ENCODE measurements at regions not wholly inside any gene's neighbourhood (a gene's known extent, or its start where the extent isn't known, plus 50 kb on each side); places are given as distances from the start of the nearest gene placed in this dataset.

DNA sequence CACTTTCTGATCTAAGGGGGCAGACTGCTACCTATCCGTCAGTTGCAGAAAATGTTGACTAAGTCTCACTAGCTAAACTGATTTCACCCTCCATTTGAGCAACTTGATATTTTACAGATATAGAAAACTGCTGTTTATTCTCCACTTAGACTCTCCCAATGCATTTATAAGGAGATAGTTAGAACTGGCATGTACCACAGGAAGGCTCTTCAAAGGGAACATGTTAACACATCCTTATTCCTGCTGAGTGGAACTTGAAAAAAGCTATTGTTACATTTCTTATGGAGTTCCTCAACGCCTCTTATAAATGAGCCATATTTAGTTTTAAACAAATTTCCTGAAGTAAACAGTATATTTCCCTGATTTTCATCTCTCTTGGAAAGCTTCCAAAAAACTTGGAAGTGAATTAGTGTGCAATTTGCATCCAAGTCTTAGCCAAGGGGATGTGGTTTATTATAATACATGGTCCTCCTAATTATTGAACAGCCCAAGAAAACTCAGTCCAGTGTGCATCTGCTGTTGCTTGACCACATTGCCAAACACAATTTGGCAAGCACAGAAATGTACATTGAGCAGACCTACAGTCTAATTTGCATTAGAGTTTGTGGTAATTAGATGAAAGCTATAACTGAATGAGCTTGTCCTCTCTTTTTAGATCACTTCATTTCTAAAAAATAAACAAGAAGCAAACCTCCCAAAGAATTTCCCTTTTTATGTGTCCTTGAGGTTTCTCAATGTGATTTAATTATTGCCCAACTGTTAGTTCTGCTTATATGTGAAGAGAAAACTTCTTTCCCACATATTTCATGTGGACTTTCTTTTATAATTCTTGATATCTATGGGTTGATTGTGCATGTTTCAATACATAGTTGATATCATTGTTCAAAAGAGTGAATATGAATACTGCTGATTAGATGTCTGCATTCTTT, 72.6 kb upstream of the DPH6 start:
- no peaks in the 10 kb centered on the region for H3K36me3 ChIP-seq (ENCODE audit: insufficient read depth, low read length)
- TF ChIP-seq SMC3 (conservative IDR thresholded peaks at IDR 0.05; ENCODE audit: poor library complexity): no peak
- no peak for TF ChIP-seq POLR2AphosphoS5 (IDR thresholded peaks at IDR 0.05)
- no peak for TF ChIP-seq RAD21 (conservative IDR thresholded peaks at IDR 0.05)
- TF ChIP-seq EZH2 (IDR thresholded peaks at IDR 0.05; ENCODE audit: borderline replicate concordance, insufficient read depth, low read length, poor library complexity, severe bottlenecking): no peak
- TF ChIP-seq TAF1 (IDR thresholded peaks at IDR 0.05; ENCODE audit: low read depth): no peak
- TF ChIP-seq, protein P1, sequence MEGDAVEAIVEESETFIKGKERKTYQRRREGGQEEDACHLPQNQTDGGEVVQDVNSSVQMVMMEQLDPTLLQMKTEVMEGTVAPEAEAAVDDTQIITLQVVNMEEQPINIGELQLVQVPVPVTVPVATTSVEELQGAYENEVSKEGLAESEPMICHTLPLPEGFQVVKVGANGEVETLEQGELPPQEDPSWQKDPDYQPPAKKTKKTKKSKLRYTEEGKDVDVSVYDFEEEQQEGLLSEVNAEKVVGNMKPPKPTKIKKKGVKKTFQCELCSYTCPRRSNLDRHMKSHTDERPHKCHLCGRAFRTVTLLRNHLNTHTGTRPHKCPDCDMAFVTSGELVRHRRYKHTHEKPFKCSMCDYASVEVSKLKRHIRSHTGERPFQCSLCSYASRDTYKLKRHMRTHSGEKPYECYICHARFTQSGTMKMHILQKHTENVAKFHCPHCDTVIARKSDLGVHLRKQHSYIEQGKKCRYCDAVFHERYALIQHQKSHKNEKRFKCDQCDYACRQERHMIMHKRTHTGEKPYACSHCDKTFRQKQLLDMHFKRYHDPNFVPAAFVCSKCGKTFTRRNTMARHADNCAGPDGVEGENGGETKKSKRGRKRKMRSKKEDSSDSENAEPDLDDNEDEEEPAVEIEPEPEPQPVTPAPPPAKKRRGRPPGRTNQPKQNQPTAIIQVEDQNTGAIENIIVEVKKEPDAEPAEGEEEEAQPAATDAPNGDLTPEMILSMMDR (IDR thresholded peaks at IDR 0.05; ENCODE audit: poor library complexity, severe bottlenecking): no peak
- TF ChIP-seq, protein P2, sequence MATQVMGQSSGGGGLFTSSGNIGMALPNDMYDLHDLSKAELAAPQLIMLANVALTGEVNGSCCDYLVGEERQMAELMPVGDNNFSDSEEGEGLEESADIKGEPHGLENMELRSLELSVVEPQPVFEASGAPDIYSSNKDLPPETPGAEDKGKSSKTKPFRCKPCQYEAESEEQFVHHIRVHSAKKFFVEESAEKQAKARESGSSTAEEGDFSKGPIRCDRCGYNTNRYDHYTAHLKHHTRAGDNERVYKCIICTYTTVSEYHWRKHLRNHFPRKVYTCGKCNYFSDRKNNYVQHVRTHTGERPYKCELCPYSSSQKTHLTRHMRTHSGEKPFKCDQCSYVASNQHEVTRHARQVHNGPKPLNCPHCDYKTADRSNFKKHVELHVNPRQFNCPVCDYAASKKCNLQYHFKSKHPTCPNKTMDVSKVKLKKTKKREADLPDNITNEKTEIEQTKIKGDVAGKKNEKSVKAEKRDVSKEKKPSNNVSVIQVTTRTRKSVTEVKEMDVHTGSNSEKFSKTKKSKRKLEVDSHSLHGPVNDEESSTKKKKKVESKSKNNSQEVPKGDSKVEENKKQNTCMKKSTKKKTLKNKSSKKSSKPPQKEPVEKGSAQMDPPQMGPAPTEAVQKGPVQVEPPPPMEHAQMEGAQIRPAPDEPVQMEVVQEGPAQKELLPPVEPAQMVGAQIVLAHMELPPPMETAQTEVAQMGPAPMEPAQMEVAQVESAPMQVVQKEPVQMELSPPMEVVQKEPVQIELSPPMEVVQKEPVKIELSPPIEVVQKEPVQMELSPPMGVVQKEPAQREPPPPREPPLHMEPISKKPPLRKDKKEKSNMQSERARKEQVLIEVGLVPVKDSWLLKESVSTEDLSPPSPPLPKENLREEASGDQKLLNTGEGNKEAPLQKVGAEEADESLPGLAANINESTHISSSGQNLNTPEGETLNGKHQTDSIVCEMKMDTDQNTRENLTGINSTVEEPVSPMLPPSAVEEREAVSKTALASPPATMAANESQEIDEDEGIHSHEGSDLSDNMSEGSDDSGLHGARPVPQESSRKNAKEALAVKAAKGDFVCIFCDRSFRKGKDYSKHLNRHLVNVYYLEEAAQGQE (IDR thresholded peaks at IDR 0.05; ENCODE audit: borderline replicate concordance): no peak
- H2AFZ ChIP-seq (ENCODE audit: low read depth, low read length): no peak overlapping the region
- H3K9me2 ChIP-seq (ENCODE audit: insufficient read depth, low read length): no peaks in the 10 kb centered on the region
- no peak overlapping the region for H3K27ac ChIP-seq (ENCODE audit: low read length)
- H4K20me1 ChIP-seq (ENCODE audit: insufficient read depth): no peaks in the 10 kb centered on the region
- H3K27me3 ChIP-seq (ENCODE audit: insufficient read depth, low read depth, low read length): no peaks in the 10 kb centered on the region
- H3K4me3 ChIP-seq (ENCODE audit: low read length): no peak overlapping the region
- H3K9me3 ChIP-seq (ENCODE audit: low read length): no peaks in the 10 kb centered on the region
- no peaks in the 10 kb centered on the region for H3K79me2 ChIP-seq (replicated peaks; ENCODE audit: insufficient read depth, low read length)
- no peak overlapping the region for H3K4me2 ChIP-seq (ENCODE audit: low read length)
- no peaks in the 10 kb centered on the region for H3F3A ChIP-seq (ENCODE audit: insufficient read depth, low read length, poor library complexity, severe bottlenecking)
- no peak overlapping the region for H3K9ac ChIP-seq (ENCODE audit: low read length)

DNA sequence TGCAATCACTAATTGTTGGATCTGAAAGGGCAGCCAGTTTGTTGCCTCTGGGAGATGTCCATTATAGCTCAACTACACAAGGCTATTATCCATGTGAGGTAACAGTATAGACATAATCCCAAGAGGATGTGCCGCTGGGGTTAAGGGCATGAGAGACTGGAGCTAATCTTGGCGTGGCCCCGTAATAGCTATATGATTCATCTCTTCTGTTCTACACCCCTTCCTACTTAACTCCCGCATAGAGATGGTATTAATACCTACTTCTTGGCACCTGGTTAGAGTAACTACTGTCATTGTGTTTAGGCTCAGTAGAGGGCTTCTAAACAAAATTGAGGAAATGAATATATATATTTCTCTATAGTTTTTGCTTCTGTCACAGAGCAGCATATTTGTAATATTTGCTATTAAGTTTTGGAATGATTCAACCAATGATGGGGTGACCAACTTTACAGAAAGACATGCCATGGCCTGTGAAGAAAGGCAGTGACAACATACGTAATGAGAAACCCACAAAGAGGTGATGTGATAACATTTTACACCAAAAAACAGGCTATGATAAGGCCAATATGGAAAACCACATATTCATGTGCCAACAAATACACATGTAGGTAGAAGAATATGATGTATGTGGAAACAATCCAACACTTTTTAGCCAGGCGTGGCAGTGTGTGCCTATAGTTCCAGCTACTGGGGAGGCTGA, 76.8 kb upstream of the DPH6 start:
- Histone ChIP-seq H2AFZ (ENCODE audit: low read depth, low read length) (no peak overlapping the region), H3K9ac (ENCODE audit: low read length) (no peak overlapping the region), H3F3A (ENCODE audit: insufficient read depth, low read length, poor library complexity, severe bottlenecking) (no peaks in the 10 kb centered on the region), H3K4me3 (ENCODE audit: low read length) (no peak overlapping the region), H3K4me2 (ENCODE audit: low read length) (no peak overlapping the region), H3K27ac (ENCODE audit: low read length) (no peak overlapping the region), H3K9me3 (ENCODE audit: low read length) (no peaks in the 10 kb centered on the region), H3K27me3 (ENCODE audit: insufficient read depth, low read depth, low read length) (no peaks in the 10 kb centered on the region), H4K20me1 (ENCODE audit: insufficient read depth) (no peaks in the 10 kb centered on the region), H3K9me2 (ENCODE audit: insufficient read depth, low read length) (no peaks in the 10 kb centered on the region), H3K36me3 (ENCODE audit: insufficient read depth, low read length) (no peaks in the 10 kb centered on the region), H3K79me2 (replicated peaks; ENCODE audit: insufficient read depth, low read length) (no peaks in the 10 kb centered on the region)
- TF ChIP-seq, protein P1 (IDR thresholded peaks at IDR 0.05; ENCODE audit: poor library complexity, severe bottlenecking): no peak
- TF ChIP-seq EZH2 (IDR thresholded peaks at IDR 0.05; ENCODE audit: borderline replicate concordance, insufficient read depth, low read length, poor library complexity, severe bottlenecking) (no peak), POLR2AphosphoS5 (IDR thresholded peaks at IDR 0.05) (no peak), TAF1 (IDR thresholded peaks at IDR 0.05; ENCODE audit: low read depth) (no peak)

Measured in neural cell (in vitro differentiated cells).